Osteoblast (primary cell): ENCODE measurements at regions not wholly inside any gene's neighbourhood (a gene's known extent, or its start where the extent isn't known, plus 50 kb on each side); places are given as distances from the start of the nearest gene placed in this dataset.
A peak's percentile ranks its signal among the peaks of the same experiment; 100 is the strongest.

Experiments
- DNase-seq: peaks from one replicate; pipeline ENCODE4 v3.0.0; 2011; ENCODE audit warnings: low spot score, mixed read lengths; ENCODE audit not compliant: insufficient read length; ENCODE audit errors: missing footprints
- H2AFZ ChIP-seq: 2 replicates; pipeline ENCODE4 v1.6.0; 2011; ENCODE audit warnings: mild to moderate bottlenecking, low read length
- H3K27ac ChIP-seq: 2 replicates; pipeline ENCODE4 v1.5.1; 2011; ENCODE audit warnings: mild to moderate bottlenecking, low read depth, low read length, moderate library complexity
- H3K27me3 ChIP-seq: 2 replicates; pipeline ENCODE4 v1.6.0; 2012; ENCODE audit warnings: mild to moderate bottlenecking, control low read depth, inconsistent platforms, low read length, moderate library complexity; ENCODE audit not compliant: insufficient read depth
- H3K36me3 ChIP-seq: 2 replicates; pipeline ENCODE4 v1.5.1; 2011; ENCODE audit warnings: mild to moderate bottlenecking, low read length, control low read depth, moderate library complexity; ENCODE audit not compliant: insufficient read depth
- H3K4me1 ChIP-seq: 2 replicates; pipeline ENCODE4 v1.5.1; 2011; ENCODE audit warnings: mild to moderate bottlenecking, low read length, control low read depth, moderate library complexity; ENCODE audit not compliant: insufficient read depth
- H3K4me2 ChIP-seq: 2 replicates; pipeline ENCODE4 v1.6.0; 2011; ENCODE audit warnings: mild to moderate bottlenecking, low read length; ENCODE audit not compliant: insufficient read depth
- H3K4me3 ChIP-seq: fragments of 200-600 bp; sonication (generic); 3 replicates; pipeline ENCODE4 v1.5.1; 2012; ENCODE audit warnings: mild to moderate bottlenecking, low read length, inconsistent platforms; ENCODE audit not compliant: insufficient read depth
- H3K79me2 ChIP-seq: 2 replicates; pipeline ENCODE4 v1.6.0; 2012; ENCODE audit warnings: mild to moderate bottlenecking, low read length, control low read depth, inconsistent platforms; ENCODE audit not compliant: insufficient read depth
- H3K9me3 ChIP-seq: 2 replicates; pipeline ENCODE4 v1.5.1; 2011; ENCODE audit warnings: low read depth, low read length, control low read depth
- H4K20me1 ChIP-seq: 2 replicates; pipeline ENCODE4 v1.6.0; 2012; ENCODE audit warnings: mild to moderate bottlenecking, low read length, control low read depth; ENCODE audit not compliant: insufficient read depth
- CTCF ChIP-seq: IDR thresholded peaks from 2 replicates; pipeline ENCODE4 v1.5.1; 2011; ENCODE audit warnings: mild to moderate bottlenecking, low read depth, low read length, moderate library complexity; ENCODE audit errors: extremely low read depth

GRCh38 chr5:87770601-87771121 is 357.9 kb upstream of the CCNH start:
- no peak for TF ChIP-seq CTCF
- H3K9me3 ChIP-seq: no peaks in the 10 kb centered on the region
- H3K4me3 ChIP-seq: no peak overlapping the region
- H3K4me1 ChIP-seq: no peaks in the 10 kb centered on the region
- no peaks in the 10 kb centered on the region for H3K79me2 ChIP-seq
- no peaks in the 10 kb centered on the region for H3K27me3 ChIP-seq
- no peak overlapping the region for H3K27ac ChIP-seq
- no peaks in the 10 kb centered on the region for H3K36me3 ChIP-seq
- H2AFZ ChIP-seq: no peak overlapping the region
- H3K4me2 ChIP-seq: no peak overlapping the region
- no peaks in the 10 kb centered on the region for H4K20me1 ChIP-seq
- no peak for DNase-seq

- Histone ChIP-seq H3K4me2 (no peak overlapping the region), H3K27me3 (no peaks in the 10 kb centered on the region), H3K4me1 (no peaks in the 10 kb centered on the region), H3K9me3 (no peaks in the 10 kb centered on the region), H2AFZ (no peak overlapping the region), H3K79me2 (no peaks in the 10 kb centered on the region), H3K4me3 (no peak overlapping the region), H3K36me3 (no peaks in the 10 kb centered on the region), H3K27ac (no peak overlapping the region), H4K20me1 (no peaks in the 10 kb centered on the region)
- TF ChIP-seq CTCF: no peak
- DNase-seq: no peak
Measured at GRCh38 chr5:87770016-87770570, 357.4 kb upstream of the CCNH start.

GRCh38 chr5:87769157-87769556 is 356.4 kb upstream of the CCNH start:
- Histone ChIP-seq H2AFZ (no peak overlapping the region), H4K20me1 (no peaks in the 10 kb centered on the region), H3K27ac (no peak overlapping the region), H3K4me3 (no peak overlapping the region), H3K27me3 (no peaks in the 10 kb centered on the region), H3K4me1 (no peaks in the 10 kb centered on the region), H3K9me3 (no peaks in the 10 kb centered on the region), H3K36me3 (no peaks in the 10 kb centered on the region), H3K4me2 (no peak overlapping the region), H3K79me2 (no peaks in the 10 kb centered on the region)
- TF ChIP-seq CTCF: no peak
- DNase-seq: peak; percentile 45

DNA sequence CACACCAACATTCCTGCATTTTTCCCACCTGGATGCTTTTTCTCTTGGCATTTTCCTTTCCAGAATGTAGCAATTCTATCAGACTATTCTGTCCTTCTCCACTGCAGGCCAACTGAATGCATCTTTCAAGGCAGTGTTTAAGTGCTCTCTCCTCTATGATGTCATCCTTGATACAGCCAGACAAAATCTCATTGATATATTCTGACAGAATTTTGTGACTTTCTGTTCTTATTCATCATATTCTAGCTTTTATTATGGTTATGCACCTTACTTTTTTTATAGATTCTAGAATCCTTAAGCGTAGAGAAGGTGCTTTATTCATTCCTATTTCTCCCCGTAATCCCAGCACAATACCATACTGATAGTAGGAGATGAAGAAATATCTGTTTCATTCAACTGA is 355.5 kb upstream of the CCNH start:
- Histone ChIP-seq H3K36me3 (no peaks in the 10 kb centered on the region), H3K9me3 (no peaks in the 10 kb centered on the region), H2AFZ (no peak overlapping the region), H3K4me2 (no peak overlapping the region), H3K27ac (no peak overlapping the region), H3K4me1 (no peaks in the 10 kb centered on the region), H3K79me2 (no peaks in the 10 kb centered on the region), H3K4me3 (no peak overlapping the region), H4K20me1 (no peaks in the 10 kb centered on the region), H3K27me3 (no peaks in the 10 kb centered on the region)
- TF ChIP-seq CTCF: no peak
- no peak for DNase-seq
